ENCODE measurements at regions not wholly inside any gene's neighbourhood (a gene's known extent, or its start where the extent isn't known, plus 50 kb on each side); places are given as distances from the start of the nearest gene placed in this dataset.

- ATAC-seq = no peak
- no peak for TF ChIP-seq CTCF (IDR thresholded peaks at IDR 0.05)
- no peaks in the 10 kb centered on the region for H3K9me3 ChIP-seq
- no peak overlapping the region for H3K4me3 ChIP-seq
- no peaks in the 10 kb centered on the region for H3K4me1 ChIP-seq
- intact Hi-C loops (cut with DNase I) = no loop called here
- no peak overlapping the region for H3K27ac ChIP-seq
- H3K27me3 ChIP-seq = peaks cover 30% of the 10 kb centered on the region
- no peaks in the 10 kb centered on the region for H3K36me3 ChIP-seq
- DNase-seq = peak; percentile 55
Measured at GRCh38 chr20:63119963-63120807, 95.7 kb downstream of the YTHDF1 start.

GRCh38 chr20:63119121-63119962 is 96.6 kb downstream of the YTHDF1 start:
- no peak for TF ChIP-seq CTCF (IDR thresholded peaks at IDR 0.05)
- Histone ChIP-seq H3K27ac (no peak overlapping the region), H3K9me3 (no peaks in the 10 kb centered on the region), H3K27me3 (peaks cover 26% of the 10 kb centered on the region), H3K4me3 (no peak overlapping the region), H3K4me1 (no peaks in the 10 kb centered on the region), H3K36me3 (no peaks in the 10 kb centered on the region)
- intact Hi-C loops (cut with DNase I) = no loop called here
- no peak for DNase-seq
- ATAC-seq = no peak

GRCh38 chr20:63118303-63119120 is 97.4 kb downstream of the YTHDF1 start:
- H3K9me3 ChIP-seq = no peaks in the 10 kb centered on the region
- ATAC-seq (no peak), DNase-seq (no peak)
- H3K4me1 ChIP-seq = no peaks in the 10 kb centered on the region
- TF ChIP-seq CTCF (IDR thresholded peaks at IDR 0.05) = no peak
- peaks cover 33% of the 10 kb centered on the region for H3K27me3 ChIP-seq
- no peak overlapping the region for H3K27ac ChIP-seq
- H3K4me3 ChIP-seq = no peak overlapping the region
- intact Hi-C loops (cut with DNase I) = no loop called here
- no peaks in the 10 kb centered on the region for H3K36me3 ChIP-seq

GRCh38 chr20:63117661-63118302 is 98.1 kb downstream of the YTHDF1 start:
- intact Hi-C loops (cut with DNase I) = no loop called here
- H3K4me3 ChIP-seq = no peak overlapping the region
- no peak for DNase-seq
- no peak for TF ChIP-seq CTCF (IDR thresholded peaks at IDR 0.05)
- H3K4me1 ChIP-seq = no peaks in the 10 kb centered on the region
- H3K27ac ChIP-seq = no peak overlapping the region
- H3K27me3 ChIP-seq = peaks cover 33% of the 10 kb centered on the region
- ATAC-seq = no peak
- no peaks in the 10 kb centered on the region for H3K36me3 ChIP-seq
- H3K9me3 ChIP-seq = no peaks in the 10 kb centered on the region

DNA sequence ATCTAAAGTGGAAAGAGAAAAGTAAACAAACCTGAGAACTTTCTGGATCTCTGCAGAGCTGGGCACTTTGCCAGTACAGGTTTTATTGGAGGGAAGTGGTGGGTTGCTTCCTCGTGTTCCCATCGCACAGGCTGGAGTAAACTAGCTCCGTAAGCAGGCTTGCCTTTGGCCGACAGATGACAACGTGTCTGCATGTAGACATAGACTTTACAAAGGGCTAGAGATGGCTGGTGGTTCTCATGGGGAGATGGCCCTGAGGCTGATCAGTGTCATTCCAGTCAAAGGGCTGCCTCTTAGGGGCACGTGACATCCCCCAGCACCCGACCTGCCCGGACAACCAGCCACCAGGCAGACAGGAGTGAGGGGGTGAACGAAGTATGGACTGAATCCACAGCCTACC is 98.8 kb downstream of the YTHDF1 start:
- Histone ChIP-seq H3K9me3 (no peaks in the 10 kb centered on the region), H3K27me3 (peaks cover 33% of the 10 kb centered on the region)

More for the DNA sequence above, 98.8 kb downstream of the YTHDF1 start:
- Histone ChIP-seq H3K4me1 (no peaks in the 10 kb centered on the region), H3K27ac (no peak overlapping the region), H3K4me3 (no peak overlapping the region), H3K36me3 (no peaks in the 10 kb centered on the region)
- DNase-seq = no peak
- no peak for ATAC-seq
- intact Hi-C loops (cut with DNase I) = no loop called here
- no peak for TF ChIP-seq CTCF (IDR thresholded peaks at IDR 0.05)
